GM18502 (cell line): ENCODE measurements at regions not wholly inside any gene's neighbourhood (a gene's known extent, or its start where the extent isn't known, plus 50 kb on each side); places are given as distances from the start of the nearest gene placed in this dataset.
"Not testable (repeated sequence)": the region's sequence is repeated elsewhere in the genome, so short reads cannot be mapped to it uniquely, and the experiment has no call there.

Experiments
- ATAC-seq: cut with Tn5 transposase; IDR thresholded peaks from one replicate; pipeline ENCODE4 v1.9.1; 2021; ENCODE audit warnings: mild to moderate bottlenecking; ENCODE audit not compliant: unreplicated experiment, poor library complexity

GRCh38 chr14:105687171-105688022, 161.0 kb downstream of the TMEM121 start:
- not testable (repeated sequence) for ATAC-seq

GRCh38 chr14:105688023-105688351, 161.6 kb downstream of the TMEM121 start:
- peak; percentile 35 for ATAC-seq

- ATAC-seq: not testable (repeated sequence)
Measured at GRCh38 chr14:105688664-105689221, 162.4 kb downstream of the TMEM121 start.

GRCh38 chr14:105689722-105690121, 163.3 kb downstream of the TMEM121 start:
- ATAC-seq: no peak

GRCh38 chr14:105690671-105691070, 164.3 kb downstream of the TMEM121 start:
- no peak for ATAC-seq

- not testable (repeated sequence) for ATAC-seq
Measured at GRCh38 chr14:105691321-105692109, 165.1 kb downstream of the TMEM121 start.

GRCh38 chr14:105692110-105692685, 165.8 kb downstream of the TMEM121 start:
- ATAC-seq: not testable (repeated sequence)

GRCh38 chr14:105694961-105695360, 168.6 kb downstream of the TMEM121 start:
- ATAC-seq: no peak

- peak; percentile 53 for ATAC-seq
Measured at GRCh38 chr14:105696388-105696787, 170.0 kb downstream of the TMEM121 start.

GRCh38 chr14:105697414-105697813, 171.0 kb downstream of the TMEM121 start:
- ATAC-seq: not testable (repeated sequence)

- ATAC-seq: not testable (repeated sequence)
Measured at GRCh38 chr14:105697955-105698354, 171.6 kb downstream of the TMEM121 start.

- not testable (repeated sequence) for ATAC-seq
Measured at GRCh38 chr14:105698940-105699556, 172.7 kb downstream of the TMEM121 start.

GRCh38 chr14:105699706-105700105, 173.3 kb downstream of the TMEM121 start:
- ATAC-seq: not testable (repeated sequence)

GRCh38 chr14:105700146-105700545, 173.8 kb downstream of the TMEM121 start:
- not testable (repeated sequence) for ATAC-seq

- peak; percentile 39 for ATAC-seq
Measured at GRCh38 chr14:105700622-105701288, 174.4 kb downstream of the TMEM121 start.

- no peak for ATAC-seq
Measured at GRCh38 chr14:105701456-105702274, 175.3 kb downstream of the TMEM121 start.

GRCh38 chr14:105702275-105702817, 176.0 kb downstream of the TMEM121 start:
- no peak for ATAC-seq

GRCh38 chr14:105703044-105703665, 176.8 kb downstream of the TMEM121 start:
- not testable (repeated sequence) for ATAC-seq
